MCF 10A (cell line): ENCODE measurements at regions not wholly inside any gene's neighbourhood (a gene's known extent, or its start where the extent isn't known, plus 50 kb on each side); places are given as distances from the start of the nearest gene placed in this dataset.

ENCODE experiments used
- BruUV-seq: library from RNA; stranded (reverse); fragments of 400-500 nt; replicated peaks from 2 replicates; lab custom pipeline; 2021; lab: Mats Ljungman, UMichigan
- CTCF ChIA-PET: fragments of 300-600 bp; sonication (Branson Sonifier 250); formaldehyde crosslinking; extraction: SDS; loops from one replicate; lab custom pipeline; 2021; ENCODE audit warnings: antibody characterized with exemption, inconsistent platforms; lab: Yijun Ruan, JAX
- POLR2A ChIA-PET: fragments of 300-600, 350-650 bp; sonication (Branson Sonifier 250); formaldehyde crosslinking; extraction: SDS; loops from one replicate; lab custom pipeline; 2020; ENCODE audit warnings: antibody characterized with exemption, inconsistent platforms; lab: Yijun Ruan, JAX
- DNase-seq: peaks from one replicate; pipeline ENCODE4 v3.0.0-alpha.2; 2018; ENCODE audit not compliant: unreplicated experiment
- H3K27ac Mint-ChIP-seq: one replicate; pipeline ENCODE4 v1.8.0; 2022; ENCODE audit warnings: mild to moderate bottlenecking, low read depth, mixed read lengths; ENCODE audit not compliant: unreplicated experiment
- H3K27me3 Mint-ChIP-seq: one replicate; pipeline ENCODE4 v1.8.0; 2022; ENCODE audit warnings: mixed read lengths; ENCODE audit not compliant: insufficient read depth, unreplicated experiment
- H3K36me3 Mint-ChIP-seq: one replicate; pipeline ENCODE4 v1.8.0; 2022; ENCODE audit warnings: mild to moderate bottlenecking, moderate library complexity, mixed read lengths; ENCODE audit not compliant: insufficient read depth, unreplicated experiment
- H3K4me1 Mint-ChIP-seq: one replicate; pipeline ENCODE4 v1.8.0; 2022; ENCODE audit warnings: mixed read lengths; ENCODE audit not compliant: insufficient read depth, unreplicated experiment
- H3K4me3 Mint-ChIP-seq: one replicate; pipeline ENCODE4 v1.8.0; 2022; ENCODE audit warnings: mild to moderate bottlenecking, moderate library complexity, mixed read lengths; ENCODE audit not compliant: unreplicated experiment
- H3K9me3 Mint-ChIP-seq: one replicate; pipeline ENCODE4 v1.8.0; 2022; ENCODE audit warnings: mixed read lengths; ENCODE audit not compliant: unreplicated experiment
- intact Hi-C: fragments of 100-400 bp; cut with micrococcal nuclease; formaldehyde crosslinking; loops from 2 replicates; pipeline ENCODE4 v1.14.1; 2022
- TF ChIP-seq, protein P1 (sequence below): fragments of 200-600 bp; IDR thresholded peaks from one replicate; pipeline ENCODE4 v1.8.0; 2022; ENCODE audit warnings: antibody characterized with exemption, mild to moderate bottlenecking; ENCODE audit not compliant: unreplicated experiment

DNA sequence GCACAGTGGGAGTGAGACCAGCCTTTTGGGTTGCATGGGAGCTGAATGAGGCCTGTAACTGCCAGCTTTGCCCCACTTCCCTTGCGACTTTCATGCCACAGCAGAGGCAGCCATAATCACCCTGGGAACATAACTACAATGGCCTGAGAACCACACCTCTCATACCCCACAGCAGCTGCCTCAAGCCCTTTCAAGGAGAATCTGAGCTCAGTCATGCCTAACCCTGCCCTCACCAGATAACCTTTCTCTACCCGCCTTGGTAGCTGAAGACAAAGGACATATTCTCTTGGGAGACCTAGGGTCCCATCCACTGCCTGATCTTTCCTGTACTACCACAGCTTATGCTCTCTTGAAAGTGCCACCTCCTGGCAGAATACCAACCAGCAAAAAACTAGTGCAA is 599.9 kb upstream of the IGFBP7 start:
- H3K27ac Mint-ChIP-seq: no peak overlapping the region
- no peaks in the 10 kb centered on the region for H3K36me3 Mint-ChIP-seq
- no peaks in the 10 kb centered on the region for H3K27me3 Mint-ChIP-seq
- no TSS peak for BruUV-seq
- H3K9me3 Mint-ChIP-seq: peaks cover 1% of the 10 kb centered on the region
- TF ChIP-seq, protein P1, sequence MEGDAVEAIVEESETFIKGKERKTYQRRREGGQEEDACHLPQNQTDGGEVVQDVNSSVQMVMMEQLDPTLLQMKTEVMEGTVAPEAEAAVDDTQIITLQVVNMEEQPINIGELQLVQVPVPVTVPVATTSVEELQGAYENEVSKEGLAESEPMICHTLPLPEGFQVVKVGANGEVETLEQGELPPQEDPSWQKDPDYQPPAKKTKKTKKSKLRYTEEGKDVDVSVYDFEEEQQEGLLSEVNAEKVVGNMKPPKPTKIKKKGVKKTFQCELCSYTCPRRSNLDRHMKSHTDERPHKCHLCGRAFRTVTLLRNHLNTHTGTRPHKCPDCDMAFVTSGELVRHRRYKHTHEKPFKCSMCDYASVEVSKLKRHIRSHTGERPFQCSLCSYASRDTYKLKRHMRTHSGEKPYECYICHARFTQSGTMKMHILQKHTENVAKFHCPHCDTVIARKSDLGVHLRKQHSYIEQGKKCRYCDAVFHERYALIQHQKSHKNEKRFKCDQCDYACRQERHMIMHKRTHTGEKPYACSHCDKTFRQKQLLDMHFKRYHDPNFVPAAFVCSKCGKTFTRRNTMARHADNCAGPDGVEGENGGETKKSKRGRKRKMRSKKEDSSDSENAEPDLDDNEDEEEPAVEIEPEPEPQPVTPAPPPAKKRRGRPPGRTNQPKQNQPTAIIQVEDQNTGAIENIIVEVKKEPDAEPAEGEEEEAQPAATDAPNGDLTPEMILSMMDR: no peak
- intact Hi-C loops: no loop called here
- ChIA-PET POLR2A (no interaction called here), CTCF (interaction anchor here (0.9 to 1.2 kb wide), 2 partner anchors 11 to 672 kb away, joined by 3 read pairs; no protein-coding TSS in a partner anchor)
- no peak overlapping the region for H3K4me3 Mint-ChIP-seq
- no peaks in the 10 kb centered on the region for H3K4me1 Mint-ChIP-seq
- no peak for DNase-seq

DNA sequence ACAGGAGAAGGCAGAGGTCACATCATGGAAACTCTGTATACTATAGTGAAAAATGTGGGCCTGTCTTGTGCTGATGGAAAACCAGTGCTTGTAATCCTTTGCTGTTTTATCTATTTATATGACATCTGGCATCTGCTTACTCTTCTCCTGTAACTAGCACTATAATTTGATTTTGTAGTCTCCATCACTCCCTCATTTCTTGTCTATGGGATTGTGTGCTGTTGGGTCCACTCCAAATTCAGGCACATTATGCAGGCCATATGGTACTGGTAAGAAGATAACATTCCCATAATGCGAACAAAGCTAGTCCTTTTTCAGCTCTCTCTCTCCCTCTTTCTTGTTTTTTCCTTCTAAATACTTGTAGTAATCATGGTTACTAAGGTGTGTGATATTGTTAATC is 581.2 kb upstream of the IGFBP7 start:
- Mint-ChIP-seq H3K4me1 (no peaks in the 10 kb centered on the region), H3K36me3 (no peaks in the 10 kb centered on the region), H3K27me3 (no peaks in the 10 kb centered on the region), H3K9me3 (no peaks in the 10 kb centered on the region), H3K27ac (no peak overlapping the region), H3K4me3 (no peak overlapping the region)
- ChIA-PET POLR2A (no interaction called here), CTCF (no interaction called here)
- DNase-seq: no peak
- BruUV-seq: no TSS peak
- TF ChIP-seq, protein P1: no peak
- intact Hi-C loops: no loop called here

DNA sequence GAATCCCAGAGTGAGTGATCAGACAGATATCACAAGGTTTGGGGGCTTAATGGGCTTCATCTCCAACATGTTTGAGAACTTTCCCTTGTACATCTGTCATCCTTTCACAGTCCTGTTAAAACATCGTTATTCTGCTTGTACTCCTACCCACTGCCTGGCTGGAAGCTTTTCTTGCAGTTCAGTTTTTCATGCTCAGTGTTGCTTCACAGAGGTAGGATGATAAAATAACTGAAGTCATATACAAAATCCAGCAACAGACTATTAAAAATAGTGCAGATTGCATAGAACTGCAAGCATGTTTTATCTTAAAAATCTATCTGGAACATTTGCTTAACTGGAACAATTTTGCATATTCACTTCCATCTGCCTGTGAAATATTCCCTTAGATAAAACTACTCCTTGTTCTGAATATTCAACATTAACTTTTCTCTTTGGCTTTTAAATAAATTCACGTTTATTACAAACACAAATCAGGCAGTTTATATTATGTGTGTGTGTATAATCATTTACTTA is 579.6 kb upstream of the IGFBP7 start:
- Mint-ChIP-seq H3K27me3 (no peaks in the 10 kb centered on the region), H3K36me3 (no peaks in the 10 kb centered on the region), H3K9me3 (no peaks in the 10 kb centered on the region), H3K27ac (no peak overlapping the region), H3K4me1 (no peaks in the 10 kb centered on the region), H3K4me3 (no peak overlapping the region)
- TF ChIP-seq, protein P1: no peak
- ChIA-PET CTCF (no interaction called here), POLR2A (no interaction called here)
- intact Hi-C loops: no loop called here
- no peak for DNase-seq
- BruUV-seq: no TSS peak

DNA sequence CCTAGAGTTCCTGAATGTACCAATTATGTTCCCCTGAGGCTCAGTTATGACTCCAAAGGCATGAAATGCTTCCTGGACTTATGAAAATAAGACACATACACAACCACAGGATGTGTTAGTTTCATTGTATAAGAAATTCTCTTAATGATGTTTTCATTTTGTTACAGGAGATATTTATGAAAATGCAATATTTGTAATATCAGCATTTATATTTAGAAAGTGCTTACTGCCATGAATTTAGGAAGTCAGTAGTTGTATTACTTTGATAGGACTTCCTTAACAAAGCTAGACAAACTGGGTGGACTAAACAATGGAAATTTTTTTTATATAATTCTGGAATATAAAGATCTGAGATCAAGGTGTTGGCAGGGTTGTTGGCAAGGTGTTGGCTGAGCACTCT is 572.1 kb upstream of the IGFBP7 start:
- H3K4me3 Mint-ChIP-seq: no peak overlapping the region
- TF ChIP-seq, protein P1: no peak
- DNase-seq: no peak
- intact Hi-C loops: no loop called here
- H3K36me3 Mint-ChIP-seq: peaks cover 5% of the 10 kb centered on the region
- CTCF ChIA-PET: no interaction called here
- POLR2A ChIA-PET: no interaction called here
- no TSS peak for BruUV-seq
- no peak overlapping the region for H3K27ac Mint-ChIP-seq
- no peaks in the 10 kb centered on the region for H3K9me3 Mint-ChIP-seq
- H3K27me3 Mint-ChIP-seq: no peaks in the 10 kb centered on the region
- no peaks in the 10 kb centered on the region for H3K4me1 Mint-ChIP-seq
